SK-N-SH (cell line): ENCODE measurements at regions not wholly inside any gene's neighbourhood (a gene's known extent, or its start where the extent isn't known, plus 50 kb on each side); places are given as distances from the start of the nearest gene placed in this dataset.

Source experiments
- CTCF ChIA-PET: fragments of 300-600, 350-600 bp; formaldehyde crosslinking; extraction: SDS; loops from one replicate; lab custom pipeline; 2021; lab: Yijun Ruan, JAX
- POLR2A ChIA-PET: fragments of 350-600 bp; sonication (Branson Sonifier 250); formaldehyde crosslinking; extraction: SDS; loops from one replicate; lab custom pipeline; 2020; ENCODE audit warnings: antibody characterized with exemption, inconsistent platforms; lab: Yijun Ruan, JAX
- DNase-seq: peaks from one replicate; pipeline ENCODE4 v3.0.0; 2012
- H2AFZ ChIP-seq: fragments of 200-600 bp; sonication (generic); 2 replicates; pipeline ENCODE4 v1.8.1; 2016; ENCODE audit warnings: antibody characterized with exemption, mild to moderate bottlenecking, low read depth
- H3F3A ChIP-seq: fragments of 200-600 bp; sonication (generic); replicated peaks from 2 replicates; pipeline ENCODE3; 2016; ENCODE audit warnings: antibody characterized with exemption, mild to moderate bottlenecking; ENCODE audit not compliant: insufficient read depth
- H3K27ac ChIP-seq, 2 experiments: fragments of 200-500 bp in 1 of 2; fragments of 200-600 bp in 1 of 2; sonication (Bioruptor generic) in 1 of 2; sonication (generic), shearing (Covaris generic) in 1 of 2; 2 replicates each; pipeline versions ENCODE4 v1.5.1 to v1.6.1; 2014 to 2016; ENCODE audit warnings: low read depth in 2 of 2, inconsistent platforms in 1 of 2, low read length in 1 of 2, mild to moderate bottlenecking in 1 of 2, mixed read lengths in 1 of 2
- H3K27me3 ChIP-seq: fragments of 200-600 bp; sonication (generic), shearing (Covaris generic); 2 replicates; pipeline ENCODE4 v1.6.1; 2016; ENCODE audit warnings: mixed run types; ENCODE audit not compliant: insufficient read depth
- H3K36me3 ChIP-seq, 2 experiments: fragments of 200-500 bp in 1 of 2; fragments of 200-600 bp in 1 of 2; sonication (Bioruptor generic) in 1 of 2; sonication (generic) in 1 of 2; replicated peaks in 1 of 2; 2 replicates each; pipeline versions ENCODE3 to v1.5.1; 2014 to 2016; ENCODE audit warnings: low read length in 1 of 2, mild to moderate bottlenecking in 1 of 2; ENCODE audit not compliant: insufficient read depth in 2 of 2, control insufficient read depth in 1 of 2
- H3K4me1 ChIP-seq, 2 experiments: fragments of 200-500 bp in 1 of 2; fragments of 200-600 bp in 1 of 2; sonication (Bioruptor generic) in 1 of 2; sonication (generic), shearing (Covaris generic) in 1 of 2; 2 replicates each; pipeline versions ENCODE4 v1.5.1 to v1.6.1; 2014 to 2016; ENCODE audit warnings: low read depth in 1 of 2, low read length in 1 of 2, mixed run types in 1 of 2; ENCODE audit not compliant: insufficient read depth in 2 of 2, control insufficient read depth in 1 of 2
- H3K4me2 ChIP-seq: fragments of 200-600 bp; sonication (generic), shearing (Covaris generic); 2 replicates; pipeline ENCODE4 v1.6.1; 2017; ENCODE audit warnings: mixed run types
- H3K4me3 ChIP-seq, 2 experiments: fragments of 200-500 bp in 1 of 2; fragments of 200-600 bp in 1 of 2; sonication (Bioruptor generic) in 1 of 2; sonication (generic), shearing (Covaris generic) in 1 of 2; 2 replicates each; pipeline versions ENCODE4 v1.5.1 to v1.8.1; 2014 to 2016; ENCODE audit warnings: low read depth in 2 of 2, inconsistent platforms in 1 of 2, low read length in 1 of 2, mild to moderate bottlenecking in 1 of 2, mixed read lengths in 1 of 2, moderate library complexity in 1 of 2
- H3K79me2 ChIP-seq: fragments of 200-600 bp; sonication (generic); 2 replicates; pipeline ENCODE4 v1.8.1; 2017; ENCODE audit warnings: mild to moderate bottlenecking; ENCODE audit not compliant: insufficient read depth
- H3K9ac ChIP-seq: fragments of 200-600 bp; sonication (generic); 2 replicates; pipeline ENCODE4 v1.6.1; 2017; ENCODE audit warnings: mixed run types
- H3K9me2 ChIP-seq: fragments of 200-600 bp; sonication (generic); 2 replicates; pipeline ENCODE4 v1.6.1; 2017; ENCODE audit warnings: mixed run types
- H3K9me3 ChIP-seq: fragments of 200-600 bp; sonication (generic); 2 replicates; pipeline ENCODE4 v1.6.1; 2017; ENCODE audit warnings: mixed run types, mild to moderate bottlenecking, moderate library complexity
- H4K20me1 ChIP-seq: fragments of 200-600 bp; sonication (generic); 2 replicates; pipeline ENCODE4 v1.6.1; 2017; ENCODE audit warnings: mild to moderate bottlenecking, mixed run types; ENCODE audit not compliant: insufficient read depth
- FOSL2 ChIP-seq: IDR thresholded peaks from 2 replicates; pipeline ENCODE4 v1.4.0; 2012; ENCODE audit warnings: low read depth, mild to moderate bottlenecking, moderate library complexity, borderline replicate concordance
- FOXM1 ChIP-seq: IDR thresholded peaks from 2 replicates; pipeline ENCODE4 v1.4.0; 2012; ENCODE audit warnings: low read depth, mild to moderate bottlenecking
- GABPA ChIP-seq: IDR thresholded peaks from 2 replicates; pipeline ENCODE4 v1.4.0; 2012; ENCODE audit warnings: low read depth, mild to moderate bottlenecking
- JUND ChIP-seq: IDR thresholded peaks from 2 replicates; pipeline ENCODE4 v1.4.0; 2012
- MEF2A ChIP-seq: IDR thresholded peaks from 2 replicates; pipeline ENCODE4 v1.4.0; 2012; ENCODE audit warnings: low read depth, borderline replicate concordance
- MXI1 ChIP-seq: IDR thresholded peaks from 2 replicates; pipeline ENCODE4 v1.6.1; 2012; ENCODE audit warnings: mild to moderate bottlenecking, low read depth, low read length, improper control_type of control experiment
- POLR2AphosphoS5 ChIP-seq: IDR thresholded peaks from 2 replicates; pipeline ENCODE4 v1.6.1; 2012; ENCODE audit warnings: low read depth, low read length
- RAD21 ChIP-seq: IDR thresholded peaks from 2 replicates; pipeline ENCODE4 v1.6.1; 2012; ENCODE audit warnings: mild to moderate bottlenecking, low read length
- RFX5 ChIP-seq: IDR thresholded peaks from 2 replicates; pipeline ENCODE4 v1.6.1; 2012; ENCODE audit warnings: mild to moderate bottlenecking, improper control_type of control experiment, low read length
- RXRA ChIP-seq: IDR thresholded peaks from 2 replicates; pipeline ENCODE4 v1.4.0; 2012; ENCODE audit warnings: low read depth, mild to moderate bottlenecking, borderline replicate concordance
- SIN3A ChIP-seq: IDR thresholded peaks from 2 replicates; pipeline ENCODE4 v1.6.1; 2012; ENCODE audit warnings: low read depth, mild to moderate bottlenecking, low read length, moderate library complexity, borderline replicate concordance
- TAF1 ChIP-seq: IDR thresholded peaks from 2 replicates; pipeline ENCODE4 v1.6.1; 2012; ENCODE audit warnings: low read depth, mild to moderate bottlenecking, low read length, moderate library complexity, borderline replicate concordance
- TCF12 ChIP-seq: IDR thresholded peaks from 2 replicates; pipeline ENCODE4 v1.4.0; 2012
- WGBS: methylation state at CpG from one replicate; pipeline ENCODE4 v1.1.6; 2017; ENCODE audit warnings: low lambda C conversion rate; 5-methylcytosine and 5-hydroxymethylcytosine counted together
- TF ChIP-seq, protein P1 (sequence below): IDR thresholded peaks from 2 replicates; pipeline ENCODE4 v1.4.0; 2012; ENCODE audit warnings: low read depth, borderline replicate concordance
- TF ChIP-seq, protein P2 (sequence below): fragments of 200-600 bp; sonication (generic); IDR thresholded peaks from 2 replicates; pipeline ENCODE4 v1.6.1; 2017; ENCODE audit warnings: antibody characterized with exemption, mild to moderate bottlenecking, moderate library complexity
- TF ChIP-seq, protein P3 (sequence below): fragments of 150-350 bp; IDR thresholded peaks from 2 replicates; pipeline ENCODE4 v1.6.1; 2016; ENCODE audit warnings: mild to moderate bottlenecking, low read depth, low read length
- TF ChIP-seq, protein P4 (sequence below): fragments of 150-350 bp; IDR thresholded peaks from 2 replicates; pipeline ENCODE4 v1.6.1; 2017; ENCODE audit warnings: antibody characterized with exemption, low read length, low read depth, borderline replicate concordance
- TF ChIP-seq, protein P5 (sequence below): IDR thresholded peaks from 2 replicates; pipeline ENCODE4 v1.4.0; 2012; ENCODE audit warnings: low read depth
- TF ChIP-seq, protein P6 (sequence below): IDR thresholded peaks from 2 replicates; pipeline ENCODE4 v1.4.0; 2012; ENCODE audit warnings: low read depth, borderline replicate concordance

DNA sequence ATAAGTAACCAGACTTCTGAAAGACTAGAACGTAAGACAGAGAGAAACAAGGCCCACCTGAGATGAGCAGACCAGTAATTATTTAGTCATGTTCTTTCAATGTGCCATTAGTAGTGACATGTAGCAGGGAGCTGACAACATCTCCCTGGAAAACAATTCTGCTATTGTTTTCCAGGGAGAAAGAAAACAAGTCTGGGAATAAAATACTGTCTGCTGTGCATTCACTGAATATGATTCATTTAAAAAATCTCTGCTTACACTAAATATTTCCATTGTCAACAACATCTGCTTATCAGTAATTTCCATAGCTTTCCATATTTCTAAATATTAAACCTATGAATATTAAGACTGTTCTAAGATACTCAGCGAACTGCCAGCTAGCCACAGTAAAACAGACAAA is 80.0 kb downstream of the VCAM1 start (continued):
- TF ChIP-seq, protein P1, sequence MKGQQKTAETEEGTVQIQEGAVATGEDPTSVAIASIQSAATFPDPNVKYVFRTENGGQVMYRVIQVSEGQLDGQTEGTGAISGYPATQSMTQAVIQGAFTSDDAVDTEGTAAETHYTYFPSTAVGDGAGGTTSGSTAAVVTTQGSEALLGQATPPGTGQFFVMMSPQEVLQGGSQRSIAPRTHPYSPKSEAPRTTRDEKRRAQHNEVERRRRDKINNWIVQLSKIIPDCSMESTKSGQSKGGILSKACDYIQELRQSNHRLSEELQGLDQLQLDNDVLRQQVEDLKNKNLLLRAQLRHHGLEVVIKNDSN = no peak
- TF ChIP-seq, protein P2, sequence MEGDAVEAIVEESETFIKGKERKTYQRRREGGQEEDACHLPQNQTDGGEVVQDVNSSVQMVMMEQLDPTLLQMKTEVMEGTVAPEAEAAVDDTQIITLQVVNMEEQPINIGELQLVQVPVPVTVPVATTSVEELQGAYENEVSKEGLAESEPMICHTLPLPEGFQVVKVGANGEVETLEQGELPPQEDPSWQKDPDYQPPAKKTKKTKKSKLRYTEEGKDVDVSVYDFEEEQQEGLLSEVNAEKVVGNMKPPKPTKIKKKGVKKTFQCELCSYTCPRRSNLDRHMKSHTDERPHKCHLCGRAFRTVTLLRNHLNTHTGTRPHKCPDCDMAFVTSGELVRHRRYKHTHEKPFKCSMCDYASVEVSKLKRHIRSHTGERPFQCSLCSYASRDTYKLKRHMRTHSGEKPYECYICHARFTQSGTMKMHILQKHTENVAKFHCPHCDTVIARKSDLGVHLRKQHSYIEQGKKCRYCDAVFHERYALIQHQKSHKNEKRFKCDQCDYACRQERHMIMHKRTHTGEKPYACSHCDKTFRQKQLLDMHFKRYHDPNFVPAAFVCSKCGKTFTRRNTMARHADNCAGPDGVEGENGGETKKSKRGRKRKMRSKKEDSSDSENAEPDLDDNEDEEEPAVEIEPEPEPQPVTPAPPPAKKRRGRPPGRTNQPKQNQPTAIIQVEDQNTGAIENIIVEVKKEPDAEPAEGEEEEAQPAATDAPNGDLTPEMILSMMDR = no peak
- no peak for TF ChIP-seq FOXM1
- TF ChIP-seq, protein P3, sequence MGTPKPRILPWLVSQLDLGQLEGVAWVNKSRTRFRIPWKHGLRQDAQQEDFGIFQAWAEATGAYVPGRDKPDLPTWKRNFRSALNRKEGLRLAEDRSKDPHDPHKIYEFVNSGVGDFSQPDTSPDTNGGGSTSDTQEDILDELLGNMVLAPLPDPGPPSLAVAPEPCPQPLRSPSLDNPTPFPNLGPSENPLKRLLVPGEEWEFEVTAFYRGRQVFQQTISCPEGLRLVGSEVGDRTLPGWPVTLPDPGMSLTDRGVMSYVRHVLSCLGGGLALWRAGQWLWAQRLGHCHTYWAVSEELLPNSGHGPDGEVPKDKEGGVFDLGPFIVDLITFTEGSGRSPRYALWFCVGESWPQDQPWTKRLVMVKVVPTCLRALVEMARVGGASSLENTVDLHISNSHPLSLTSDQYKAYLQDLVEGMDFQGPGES = no peak
- TF ChIP-seq MEF2A = no peak
- TF ChIP-seq, protein P4, sequence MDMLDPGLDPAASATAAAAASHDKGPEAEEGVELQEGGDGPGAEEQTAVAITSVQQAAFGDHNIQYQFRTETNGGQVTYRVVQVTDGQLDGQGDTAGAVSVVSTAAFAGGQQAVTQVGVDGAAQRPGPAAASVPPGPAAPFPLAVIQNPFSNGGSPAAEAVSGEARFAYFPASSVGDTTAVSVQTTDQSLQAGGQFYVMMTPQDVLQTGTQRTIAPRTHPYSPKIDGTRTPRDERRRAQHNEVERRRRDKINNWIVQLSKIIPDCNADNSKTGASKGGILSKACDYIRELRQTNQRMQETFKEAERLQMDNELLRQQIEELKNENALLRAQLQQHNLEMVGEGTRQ = no peak
- no peak for TF ChIP-seq RXRA
- no peak for TF ChIP-seq SIN3A
- TF ChIP-seq, protein P5, sequence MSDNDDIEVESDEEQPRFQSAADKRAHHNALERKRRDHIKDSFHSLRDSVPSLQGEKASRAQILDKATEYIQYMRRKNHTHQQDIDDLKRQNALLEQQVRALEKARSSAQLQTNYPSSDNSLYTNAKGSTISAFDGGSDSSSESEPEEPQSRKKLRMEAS = no peak
- TF ChIP-seq GABPA = no peak
- TF ChIP-seq JUND = peak; percentile 18; the same call in 1 of the 2 replicates
- TF ChIP-seq FOSL2 = no peak
- peak; percentile 47 for TF ChIP-seq TCF12

DNA sequence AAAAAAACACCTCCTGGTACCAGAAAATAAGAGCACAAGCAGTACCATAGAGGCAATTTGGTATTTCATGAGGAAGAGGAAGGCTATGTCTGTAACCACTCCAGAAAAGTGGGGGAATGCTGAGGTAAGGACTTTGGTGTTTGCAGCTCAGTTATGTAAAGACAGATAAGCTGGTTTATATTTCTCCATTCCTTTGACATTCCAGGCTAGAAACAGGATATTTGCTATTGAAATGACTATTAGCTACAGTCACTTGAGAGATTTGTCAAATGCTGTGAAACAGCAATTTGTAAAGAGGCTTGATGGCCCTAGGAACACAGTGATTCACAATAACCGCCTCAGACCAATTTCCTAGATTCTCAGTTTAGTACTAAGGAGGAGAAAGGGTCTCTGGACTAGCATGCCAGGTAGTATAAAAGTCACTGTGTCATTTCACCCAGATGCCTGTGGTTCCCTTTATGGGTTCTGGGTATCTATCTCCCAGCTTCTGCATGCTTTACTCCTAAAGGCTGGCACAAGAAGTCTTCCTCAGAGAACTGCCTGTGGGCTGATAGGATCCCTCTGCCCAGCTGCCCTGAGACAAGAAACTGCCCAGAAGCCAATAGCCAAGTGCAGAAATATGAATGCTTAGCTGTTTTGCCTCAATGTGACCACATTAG is 80.5 kb downstream of the VCAM1 start:
- CTCF ChIA-PET = no interaction called here
- TF ChIP-seq RAD21 (no peak), MXI1 (no peak), TAF1 (no peak), JUND (no peak), RFX5 (no peak), POLR2AphosphoS5 (no peak)
- TF ChIP-seq, protein P6, sequence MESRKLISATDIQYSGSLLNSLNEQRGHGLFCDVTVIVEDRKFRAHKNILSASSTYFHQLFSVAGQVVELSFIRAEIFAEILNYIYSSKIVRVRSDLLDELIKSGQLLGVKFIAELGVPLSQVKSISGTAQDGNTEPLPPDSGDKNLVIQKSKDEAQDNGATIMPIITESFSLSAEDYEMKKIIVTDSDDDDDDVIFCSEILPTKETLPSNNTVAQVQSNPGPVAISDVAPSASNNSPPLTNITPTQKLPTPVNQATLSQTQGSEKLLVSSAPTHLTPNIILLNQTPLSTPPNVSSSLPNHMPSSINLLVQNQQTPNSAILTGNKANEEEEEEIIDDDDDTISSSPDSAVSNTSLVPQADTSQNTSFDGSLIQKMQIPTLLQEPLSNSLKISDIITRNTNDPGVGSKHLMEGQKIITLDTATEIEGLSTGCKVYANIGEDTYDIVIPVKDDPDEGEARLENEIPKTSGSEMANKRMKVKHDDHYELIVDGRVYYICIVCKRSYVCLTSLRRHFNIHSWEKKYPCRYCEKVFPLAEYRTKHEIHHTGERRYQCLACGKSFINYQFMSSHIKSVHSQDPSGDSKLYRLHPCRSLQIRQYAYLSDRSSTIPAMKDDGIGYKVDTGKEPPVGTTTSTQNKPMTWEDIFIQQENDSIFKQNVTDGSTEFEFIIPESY = no peak
- TF ChIP-seq, protein P1 = no peak
- TF ChIP-seq, protein P4 = no peak

More for the DNA sequence above, 80.5 kb downstream of the VCAM1 start:
- POLR2A ChIA-PET = no interaction called here
- H3K27me3 ChIP-seq = no peaks in the 10 kb centered on the region
- H3K79me2 ChIP-seq = no peaks in the 10 kb centered on the region
- no peaks in the 10 kb centered on the region for H3K4me1 ChIP-seq
- H3K4me2 ChIP-seq = no peak overlapping the region
- WGBS = 73% methylated on average over 1 of the region's 1 CpG
- no peak overlapping the region for H2AFZ ChIP-seq
- H3K9me2 ChIP-seq = no peaks in the 10 kb centered on the region
- H3K9me3 ChIP-seq = no peaks in the 10 kb centered on the region
- H4K20me1 ChIP-seq = no peaks in the 10 kb centered on the region
- H3K27ac ChIP-seq = no peak overlapping the region
- DNase-seq = no peak
- H3F3A ChIP-seq = no peaks in the 10 kb centered on the region
- no peaks in the 10 kb centered on the region for H3K36me3 ChIP-seq
- H3K9ac ChIP-seq = no peak overlapping the region
- H3K4me3 ChIP-seq = no peak overlapping the region
